HFFc6 (cell line): ENCODE measurements at regions not wholly inside any gene's neighbourhood (a gene's known extent, or its start where the extent isn't known, plus 50 kb on each side); places are given as distances from the start of the nearest gene placed in this dataset.
"Not testable (repeated sequence)": the region's sequence is repeated elsewhere in the genome, so short reads cannot be mapped to it uniquely, and the experiment has no call there.

Source experiments
- DNase-seq: peaks from one replicate; pipeline ENCODE4 v3.0.0-alpha.2; 2018
- H3K27ac Mint-ChIP-seq: 2 replicates; pipeline ENCODE4 v1.8.0; 2020; ENCODE audit warnings: mild to moderate bottlenecking, mixed read lengths
- H3K27me3 Mint-ChIP-seq: 2 replicates; pipeline ENCODE4 v1.8.0; 2021; ENCODE audit warnings: mild to moderate bottlenecking, moderate library complexity, mixed read lengths; ENCODE audit not compliant: insufficient read depth
- H3K36me3 Mint-ChIP-seq: 2 replicates; pipeline ENCODE4 v1.8.0; 2021; ENCODE audit warnings: low read depth, mixed read lengths
- H3K4me1 Mint-ChIP-seq: 2 replicates; pipeline ENCODE4 v1.8.0; 2020; ENCODE audit warnings: low read depth, mixed read lengths
- H3K4me3 Mint-ChIP-seq: 2 replicates; pipeline ENCODE4 v1.8.0; 2020; ENCODE audit warnings: mild to moderate bottlenecking, moderate library complexity, mixed read lengths
- H3K9me3 Mint-ChIP-seq: 2 replicates; pipeline ENCODE4 v1.8.0; 2020; ENCODE audit warnings: mild to moderate bottlenecking, mixed read lengths
- CTCF ChIP-seq: fragments of 200-600 bp; sonication (generic); IDR thresholded peaks from 2 replicates; pipeline ENCODE4 v1.5.0; 2021; ENCODE audit warnings: antibody characterized with exemption, mild to moderate bottlenecking

- no peak overlapping the region for H3K4me3 Mint-ChIP-seq
- no peak overlapping the region for H3K27ac Mint-ChIP-seq
- no peaks in the 10 kb centered on the region for H3K36me3 Mint-ChIP-seq
- H3K4me1 Mint-ChIP-seq, result no peaks in the 10 kb centered on the region
- no peak for DNase-seq
- TF ChIP-seq CTCF, result no peak
- no peaks in the 10 kb centered on the region for H3K27me3 Mint-ChIP-seq
- no peaks in the 10 kb centered on the region for H3K9me3 Mint-ChIP-seq
Measured at GRCh38 chr7:121714559-121715303, 158.2 kb upstream of the PTPRZ1 start.

- H3K4me3 Mint-ChIP-seq, H3K36me3 Mint-ChIP-seq, H3K27me3 Mint-ChIP-seq, H3K27ac Mint-ChIP-seq, H3K4me1 Mint-ChIP-seq, H3K9me3 Mint-ChIP-seq, DNase-seq: not testable (repeated sequence)
Measured at GRCh38 chr7:121712961-121713360, 160.0 kb upstream of the PTPRZ1 start.

- no peak for TF ChIP-seq CTCF
- H3K27ac Mint-ChIP-seq, result no peak overlapping the region
- H3K9me3 Mint-ChIP-seq, result no peaks in the 10 kb centered on the region
- DNase-seq, result no peak
- H3K4me3 Mint-ChIP-seq, result no peak overlapping the region
- H3K4me1 Mint-ChIP-seq, result no peaks in the 10 kb centered on the region
- H3K27me3 Mint-ChIP-seq, result no peaks in the 10 kb centered on the region
- H3K36me3 Mint-ChIP-seq, result no peaks in the 10 kb centered on the region
Measured at GRCh38 chr7:121697731-121698316, 175.1 kb upstream of the PTPRZ1 start.

- no peak for TF ChIP-seq CTCF
- H3K4me3 Mint-ChIP-seq, result no peak overlapping the region
- H3K36me3 Mint-ChIP-seq, result no peaks in the 10 kb centered on the region
- DNase-seq, result no peak
- no peaks in the 10 kb centered on the region for H3K4me1 Mint-ChIP-seq
- H3K27me3 Mint-ChIP-seq, result no peaks in the 10 kb centered on the region
- H3K9me3 Mint-ChIP-seq, result no peaks in the 10 kb centered on the region
- H3K27ac Mint-ChIP-seq, result no peak overlapping the region
Measured at GRCh38 chr7:121696954-121697353, 176.0 kb upstream of the PTPRZ1 start.

GRCh38 chr7:121689749-121690148 lies 183.2 kb upstream of the PTPRZ1 start:
- H3K4me3 Mint-ChIP-seq, result no peak overlapping the region
- H3K27ac Mint-ChIP-seq, result no peak overlapping the region
- no peaks in the 10 kb centered on the region; the same call in 1 of the 2 replicates for H3K9me3 Mint-ChIP-seq
- no peaks in the 10 kb centered on the region; the same call in 1 of the 2 replicates for H3K27me3 Mint-ChIP-seq
- no peaks in the 10 kb centered on the region for H3K4me1 Mint-ChIP-seq
- DNase-seq, result no peak
- no peaks in the 10 kb centered on the region for H3K36me3 Mint-ChIP-seq
- TF ChIP-seq CTCF, result no peak

GRCh38 chr7:121681700-121682099 lies 191.3 kb upstream of the PTPRZ1 start:
- Mint-ChIP-seq H3K27me3 (peaks cover 3% of the 10 kb centered on the region; the same call in 1 of the 2 replicates), H3K4me1 (no peaks in the 10 kb centered on the region)

More at GRCh38 chr7:121681700-121682099, 191.3 kb upstream of the PTPRZ1 start:
- H3K9me3 Mint-ChIP-seq, result no peaks in the 10 kb centered on the region; the same call in 1 of the 2 replicates
- H3K4me3 Mint-ChIP-seq, result no peak overlapping the region
- DNase-seq, result no peak
- H3K27ac Mint-ChIP-seq, result no peak overlapping the region
- no peaks in the 10 kb centered on the region for H3K36me3 Mint-ChIP-seq
- TF ChIP-seq CTCF, result no peak
